ENCODE measurements at regions not wholly inside any gene's neighbourhood (a gene's known extent, or its start where the extent isn't known, plus 50 kb on each side); places are given as distances from the start of the nearest gene placed in this dataset.
A peak's percentile ranks its signal among the peaks of the same experiment; 100 is the strongest.

- TF ChIP-seq CTCF (IDR thresholded peaks at IDR 0.05), result no peak
- no peaks in the 10 kb centered on the region for H3K27me3 ChIP-seq (ENCODE audit: control insufficient read depth, insufficient read depth, low read length)
- no peak overlapping the region for H3K9ac ChIP-seq
- no peaks in the 10 kb centered on the region for H3K4me1 ChIP-seq
- H3K36me3 ChIP-seq (ENCODE audit: control insufficient read depth, insufficient read depth, low read length), result no peaks in the 10 kb centered on the region
- H2AFZ ChIP-seq, result peak overlapping the region; percentile 3
- H3K9me3 ChIP-seq (ENCODE audit: control insufficient read depth, low read length), result no peaks in the 10 kb centered on the region
- H3K79me2 ChIP-seq, result no peaks in the 10 kb centered on the region
- H3K4me2 ChIP-seq (ENCODE audit: low read length), result no peak overlapping the region
- no peak overlapping the region for H3K27ac ChIP-seq
- no peak overlapping the region for H3K4me3 ChIP-seq (ENCODE audit: low read depth, low read length)
Observed at GRCh38 chr17:69936996-69937395, 138.0 kb upstream of the KCNJ16 start.

GRCh38 chr17:69943058-69943457 is 132.0 kb upstream of the KCNJ16 start:
- Histone ChIP-seq H3K4me3 (ENCODE audit: low read depth, low read length) (no peak overlapping the region), H3K9me3 (ENCODE audit: control insufficient read depth, low read length) (no peaks in the 10 kb centered on the region), H3K4me1 (no peaks in the 10 kb centered on the region), H3K4me2 (ENCODE audit: low read length) (no peak overlapping the region), H3K9ac (no peak overlapping the region), H2AFZ (no peak overlapping the region), H3K36me3 (ENCODE audit: control insufficient read depth, insufficient read depth, low read length) (no peaks in the 10 kb centered on the region), H3K27ac (no peak overlapping the region), H3K27me3 (ENCODE audit: control insufficient read depth, insufficient read depth, low read length) (no peaks in the 10 kb centered on the region), H3K79me2 (no peaks in the 10 kb centered on the region)
- TF ChIP-seq CTCF (IDR thresholded peaks at IDR 0.05), result no peak

- Histone ChIP-seq H3K9ac (no peak overlapping the region), H3K79me2 (no peaks in the 10 kb centered on the region), H2AFZ (no peak overlapping the region), H3K4me2 (ENCODE audit: low read length) (no peak overlapping the region), H3K4me3 (ENCODE audit: low read depth, low read length) (no peak overlapping the region), H3K36me3 (ENCODE audit: control insufficient read depth, insufficient read depth, low read length) (no peaks in the 10 kb centered on the region), H3K27me3 (ENCODE audit: control insufficient read depth, insufficient read depth, low read length) (no peaks in the 10 kb centered on the region), H3K4me1 (no peaks in the 10 kb centered on the region), H3K27ac (no peak overlapping the region), H3K9me3 (ENCODE audit: control insufficient read depth, low read length) (no peaks in the 10 kb centered on the region)
- TF ChIP-seq CTCF (IDR thresholded peaks at IDR 0.05), result no peak
Observed at GRCh38 chr17:69944406-69944805, 130.6 kb upstream of the KCNJ16 start.

GRCh38 chr17:69945698-69946185 is 129.3 kb upstream of the KCNJ16 start:
- H3K27me3 ChIP-seq (ENCODE audit: control insufficient read depth, insufficient read depth, low read length), result no peaks in the 10 kb centered on the region
- no peaks in the 10 kb centered on the region for H3K79me2 ChIP-seq
- H2AFZ ChIP-seq, result no peak overlapping the region
- no peak overlapping the region for H3K4me2 ChIP-seq (ENCODE audit: low read length)
- TF ChIP-seq CTCF (IDR thresholded peaks at IDR 0.05), result no peak
- H3K9ac ChIP-seq, result no peak overlapping the region
- H3K4me1 ChIP-seq, result no peaks in the 10 kb centered on the region
- no peaks in the 10 kb centered on the region for H3K36me3 ChIP-seq (ENCODE audit: control insufficient read depth, insufficient read depth, low read length)
- H3K4me3 ChIP-seq (ENCODE audit: low read depth, low read length), result no peak overlapping the region
- no peak overlapping the region for H3K27ac ChIP-seq
- H3K9me3 ChIP-seq (ENCODE audit: control insufficient read depth, low read length), result no peaks in the 10 kb centered on the region

- H3K4me2 ChIP-seq (ENCODE audit: low read length), result no peak overlapping the region
- H3K9ac ChIP-seq, result no peak overlapping the region
- no peak overlapping the region for H3K27ac ChIP-seq
- no peak overlapping the region for H3K4me3 ChIP-seq (ENCODE audit: low read depth, low read length)
- no peaks in the 10 kb centered on the region for H3K79me2 ChIP-seq
- H3K9me3 ChIP-seq (ENCODE audit: control insufficient read depth, low read length), result no peaks in the 10 kb centered on the region
- H3K36me3 ChIP-seq (ENCODE audit: control insufficient read depth, insufficient read depth, low read length), result no peaks in the 10 kb centered on the region
- no peak overlapping the region for H2AFZ ChIP-seq
- H3K4me1 ChIP-seq, result no peaks in the 10 kb centered on the region
- no peaks in the 10 kb centered on the region for H3K27me3 ChIP-seq (ENCODE audit: control insufficient read depth, insufficient read depth, low read length)
- no peak for TF ChIP-seq CTCF (IDR thresholded peaks at IDR 0.05)
Observed at GRCh38 chr17:69947027-69947759, 127.8 kb upstream of the KCNJ16 start.
